Islet precursor cell (in vitro differentiated cells): ENCODE measurements at regions not wholly inside any gene's neighbourhood (a gene's known extent, or its start where the extent isn't known, plus 50 kb on each side); places are given as distances from the start of the nearest gene placed in this dataset.

Experiments
- DNase-seq: peaks from one replicate; pipeline ENCODE4 v3.0.0-alpha.2; 2018

- DNase-seq = no peak
Measured at GRCh38 chr11:15705891-15706290, 591.2 kb downstream of the INSC start.

GRCh38 chr11:15707194-15707593 is 592.5 kb downstream of the INSC start:
- DNase-seq = no peak

GRCh38 chr11:15707971-15708370 is 593.2 kb downstream of the INSC start:
- DNase-seq = no peak

GRCh38 chr11:15710580-15711275 is 596.0 kb downstream of the INSC start:
- DNase-seq = no peak

- no peak for DNase-seq
Measured at GRCh38 chr11:15711311-15711710, 596.6 kb downstream of the INSC start.

- no peak for DNase-seq
Measured at GRCh38 chr11:15714641-15715399, 600.1 kb downstream of the INSC start.

GRCh38 chr11:15716550-15716949 is 601.8 kb downstream of the INSC start:
- DNase-seq = peak; percentile 57

- peak; percentile 64 for DNase-seq
Measured at GRCh38 chr11:15720460-15720859, 605.7 kb downstream of the INSC start.

- no peak for DNase-seq
Measured at GRCh38 chr11:15723966-15724365, 609.2 kb downstream of the INSC start.

GRCh38 chr11:15724601-15725000 is 609.9 kb downstream of the INSC start:
- no peak for DNase-seq

GRCh38 chr11:15725246-15725645 is 610.5 kb downstream of the INSC start:
- no peak for DNase-seq

GRCh38 chr11:15726221-15726746 is 611.6 kb downstream of the INSC start:
- DNase-seq = no peak

GRCh38 chr11:15726893-15727519 is 612.3 kb downstream of the INSC start:
- DNase-seq = no peak

- DNase-seq = no peak
Measured at GRCh38 chr11:15727520-15727914, 612.8 kb downstream of the INSC start.

- no peak for DNase-seq
Measured at GRCh38 chr11:15728207-15728606, 613.5 kb downstream of the INSC start.

- DNase-seq = no peak
Measured at GRCh38 chr11:15730263-15730994, 615.7 kb downstream of the INSC start.

GRCh38 chr11:15730995-15731385 is 616.3 kb downstream of the INSC start:
- DNase-seq = no peak

GRCh38 chr11:15735706-15736105 is 620.6 kb downstream of the SOX6 start:
- no peak for DNase-seq

- DNase-seq = no peak
Measured at GRCh38 chr11:15737320-15737719, 619.0 kb downstream of the SOX6 start.

GRCh38 chr11:15738931-15739330 is 617.4 kb downstream of the SOX6 start:
- no peak for DNase-seq

GRCh38 chr11:15742626-15743519 is 613.5 kb downstream of the SOX6 start:
- DNase-seq = no peak

GRCh38 chr11:15744693-15745092 is 611.7 kb downstream of the SOX6 start:
- DNase-seq = no peak
